ENCODE measurements at regions not wholly inside any gene's neighbourhood (a gene's known extent, or its start where the extent isn't known, plus 50 kb on each side); places are given as distances from the start of the nearest gene placed in this dataset.

DNA sequence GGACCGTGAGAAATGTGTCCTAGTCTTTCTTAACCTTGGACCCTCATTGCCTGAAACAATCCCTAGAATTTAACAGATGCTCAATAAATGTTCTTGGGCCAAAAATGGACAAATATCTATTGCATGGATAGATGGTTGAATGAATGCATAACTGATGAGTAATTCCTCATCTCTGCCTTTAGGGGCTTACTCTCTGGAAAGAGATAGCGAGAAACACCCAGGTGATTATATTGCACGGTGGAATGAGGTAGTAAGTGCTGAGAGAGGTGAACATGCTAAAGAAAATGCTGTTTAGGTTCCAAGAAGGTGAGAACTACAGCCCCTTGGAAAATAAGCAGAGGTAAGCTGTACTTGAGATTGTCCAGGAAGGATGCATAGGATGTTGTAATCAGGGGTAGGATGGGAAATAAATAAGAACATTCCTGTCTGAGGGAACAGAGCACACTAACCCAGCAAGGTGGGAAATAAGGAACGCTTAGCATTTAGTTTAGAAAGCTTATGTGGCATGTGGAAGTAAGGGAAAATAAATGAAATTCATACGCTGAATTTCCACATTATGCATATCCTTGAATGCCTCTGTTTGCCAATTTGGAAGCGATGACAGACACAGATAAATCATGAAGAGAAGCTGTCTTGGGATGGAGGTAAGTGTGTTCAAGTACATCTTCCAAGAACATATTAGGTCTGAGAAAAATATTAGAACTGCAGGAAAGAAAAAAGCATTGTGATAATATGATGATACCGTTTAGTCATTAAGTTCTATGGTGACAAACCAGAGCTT is 426.6 kb downstream of the ARHGEF28 start (continued):
- TF ChIP-seq ZNF121 (tag by site-specific recombination; IDR thresholded peaks at IDR 0.05) = no peak
- no peak for TF ChIP-seq PRDM2 (tag by site-specific recombination; IDR thresholded peaks at IDR 0.05; ENCODE audit: borderline replicate concordance)
- no peak for TF ChIP-seq ZNF112 (tag by site-specific recombination; IDR thresholded peaks at IDR 0.05)
- no peak for TF ChIP-seq ZFP37 (tag by site-specific recombination; IDR thresholded peaks at IDR 0.05)

DNA sequence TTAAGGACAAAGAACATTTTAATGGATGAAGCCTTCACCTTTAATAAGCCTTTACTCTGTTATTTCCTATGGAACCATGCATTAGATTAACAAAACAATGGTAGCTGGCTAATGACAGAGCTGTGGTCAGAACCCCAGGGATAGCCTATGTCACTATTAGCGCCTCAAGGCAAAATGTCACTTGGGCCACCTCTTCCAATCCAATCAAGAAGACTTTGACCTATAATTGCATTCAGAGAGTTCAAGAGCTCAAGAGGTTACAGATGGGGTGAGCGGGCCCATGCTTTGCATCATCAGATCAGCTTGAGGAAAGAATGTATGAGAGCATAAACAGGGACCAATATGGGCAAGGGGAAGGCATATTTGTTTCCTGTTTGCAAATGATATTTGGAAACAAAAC is 425.1 kb downstream of the ARHGEF28 start:
- Histone ChIP-seq H3K36me3 (ENCODE audit: control insufficient read depth in 2 of 2, insufficient read depth in 1 of 2, low read length in 2 of 2) (no peaks in the 10 kb centered on the region), H3K4me3 (ENCODE audit: low read depth, low read length) (no peak overlapping the region), H3K9me3 (ENCODE audit: control insufficient read depth, insufficient read depth, low read depth, low read length) (no peaks in the 10 kb centered on the region), H3K27ac (ENCODE audit: extremely low read depth, low read depth, low read length) (no peak overlapping the region), H3K4me1 (ENCODE audit: control insufficient read depth, insufficient read depth, low read length) (no peaks in the 10 kb centered on the region; the same call in 1 of the 2 replicates)
- CTCF ChIA-PET = no interaction called here
- no peak for TF ChIP-seq ZNF140 (tag by site-specific recombination; IDR thresholded peaks at IDR 0.05)
- TF ChIP-seq ZSCAN23 (tag by site-specific recombination; IDR thresholded peaks at IDR 0.05) = no peak
- no peak for TF ChIP-seq ZNF274 (IDR thresholded peaks at IDR 0.05; ENCODE audit: low read length)
- no peak for TF ChIP-seq ZNF274 (tag by site-specific recombination; IDR thresholded peaks at IDR 0.05; ENCODE audit: borderline replicate concordance)
- TF ChIP-seq KLF17 (tag by site-specific recombination; IDR thresholded peaks at IDR 0.05) = no peak
- no peak for TF ChIP-seq ZNF311 (tag by site-specific recombination; IDR thresholded peaks at IDR 0.05; ENCODE audit: borderline replicate concordance)
- no peak for TF ChIP-seq KLF7 (tag by site-specific recombination; IDR thresholded peaks at IDR 0.05; ENCODE audit: borderline replicate concordance)
- no peak for TF ChIP-seq SCRT2 (tag by site-specific recombination; IDR thresholded peaks at IDR 0.05)
- TF ChIP-seq ZNF19 (tag by site-specific recombination; IDR thresholded peaks at IDR 0.05; ENCODE audit: low read depth) = no peak
- TF ChIP-seq ZNF416 (tag by site-specific recombination; IDR thresholded peaks at IDR 0.05) = no peak
- TF ChIP-seq SCRT1 (tag by site-specific recombination; IDR thresholded peaks at IDR 0.05; ENCODE audit: borderline replicate concordance) = no peak
- no peak for TF ChIP-seq ZBTB7A (tag by site-specific recombination; IDR thresholded peaks at IDR 0.05; ENCODE audit: low read depth)
- no peak for TF ChIP-seq ZBTB48 (tag by site-specific recombination; IDR thresholded peaks at IDR 0.05)
- TF ChIP-seq ZNF777 (tag by site-specific recombination; IDR thresholded peaks at IDR 0.05; ENCODE audit: borderline replicate concordance) = no peak
- no peak for TF ChIP-seq ZNF585B (tag by site-specific recombination; IDR thresholded peaks at IDR 0.05)
- TF ChIP-seq ZNF133 (tag by site-specific recombination; IDR thresholded peaks at IDR 0.05) = no peak
- no peak for TF ChIP-seq ATF2 (tag by site-specific recombination; IDR thresholded peaks at IDR 0.05; ENCODE audit: low read depth)
- no peak for TF ChIP-seq SALL2 (tag by site-specific recombination; IDR thresholded peaks at IDR 0.05; ENCODE audit: borderline replicate concordance)
- TF ChIP-seq, protein P1, sequence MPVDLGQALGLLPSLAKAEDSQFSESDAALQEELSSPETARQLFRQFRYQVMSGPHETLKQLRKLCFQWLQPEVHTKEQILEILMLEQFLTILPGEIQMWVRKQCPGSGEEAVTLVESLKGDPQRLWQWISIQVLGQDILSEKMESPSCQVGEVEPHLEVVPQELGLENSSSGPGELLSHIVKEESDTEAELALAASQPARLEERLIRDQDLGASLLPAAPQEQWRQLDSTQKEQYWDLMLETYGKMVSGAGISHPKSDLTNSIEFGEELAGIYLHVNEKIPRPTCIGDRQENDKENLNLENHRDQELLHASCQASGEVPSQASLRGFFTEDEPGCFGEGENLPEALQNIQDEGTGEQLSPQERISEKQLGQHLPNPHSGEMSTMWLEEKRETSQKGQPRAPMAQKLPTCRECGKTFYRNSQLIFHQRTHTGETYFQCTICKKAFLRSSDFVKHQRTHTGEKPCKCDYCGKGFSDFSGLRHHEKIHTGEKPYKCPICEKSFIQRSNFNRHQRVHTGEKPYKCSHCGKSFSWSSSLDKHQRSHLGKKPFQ (tag by site-specific recombination; IDR thresholded peaks at IDR 0.05) = no peak
- no peak for TF ChIP-seq ZBTB21 (tag by site-specific recombination; IDR thresholded peaks at IDR 0.05)
- no peak for TF ChIP-seq ZNF391 (tag by site-specific recombination; IDR thresholded peaks at IDR 0.05; ENCODE audit: borderline replicate concordance, low read depth)
- POLR2A ChIA-PET = no interaction called here

Measured in HEK293 (cell line).